Nephron (organoid): ENCODE measurements at regions not wholly inside any gene's neighbourhood (a gene's known extent, or its start where the extent isn't known, plus 50 kb on each side); places are given as distances from the start of the nearest gene placed in this dataset.
A peak's percentile ranks its signal among the peaks of the same experiment; 100 is the strongest.

ENCODE experiments used
- H3K27ac Mint-ChIP-seq, 3 experiments: 2 replicates each; pipeline ENCODE4 v1.8.0; 2020; ENCODE audit warnings: mixed read lengths in 3 of 3, mild to moderate bottlenecking in 2 of 3, moderate library complexity in 1 of 3
- H3K27me3 Mint-ChIP-seq: 2 replicates; pipeline ENCODE4 v1.8.0; 2021; ENCODE audit warnings: low read depth, mild to moderate bottlenecking, moderate library complexity, mixed read lengths
- H3K36me3 Mint-ChIP-seq: 2 replicates; pipeline ENCODE4 v1.8.0; 2020; ENCODE audit warnings: low read depth, mixed read lengths
- H3K4me1 Mint-ChIP-seq: 2 replicates; pipeline ENCODE4 v1.8.0; 2020; ENCODE audit warnings: mixed read lengths
- H3K4me3 Mint-ChIP-seq, 3 experiments: 2 replicates each; pipeline ENCODE4 v1.8.0; 2020; ENCODE audit warnings: mild to moderate bottlenecking in 3 of 3, mixed read lengths in 3 of 3, moderate library complexity in 2 of 3
- H3K9me3 Mint-ChIP-seq: 2 replicates; pipeline ENCODE4 v1.8.0; 2020; ENCODE audit warnings: mixed read lengths
- TF ChIP-seq, protein P1 (sequence below), 3 experiments: fragments of 200-600 bp; sonication (generic); IDR thresholded peaks; one replicate each; pipeline ENCODE4 v1.5.0; 2021; ENCODE audit warnings: antibody characterized with exemption in 3 of 3; ENCODE audit not compliant: unreplicated experiment in 3 of 3

DNA sequence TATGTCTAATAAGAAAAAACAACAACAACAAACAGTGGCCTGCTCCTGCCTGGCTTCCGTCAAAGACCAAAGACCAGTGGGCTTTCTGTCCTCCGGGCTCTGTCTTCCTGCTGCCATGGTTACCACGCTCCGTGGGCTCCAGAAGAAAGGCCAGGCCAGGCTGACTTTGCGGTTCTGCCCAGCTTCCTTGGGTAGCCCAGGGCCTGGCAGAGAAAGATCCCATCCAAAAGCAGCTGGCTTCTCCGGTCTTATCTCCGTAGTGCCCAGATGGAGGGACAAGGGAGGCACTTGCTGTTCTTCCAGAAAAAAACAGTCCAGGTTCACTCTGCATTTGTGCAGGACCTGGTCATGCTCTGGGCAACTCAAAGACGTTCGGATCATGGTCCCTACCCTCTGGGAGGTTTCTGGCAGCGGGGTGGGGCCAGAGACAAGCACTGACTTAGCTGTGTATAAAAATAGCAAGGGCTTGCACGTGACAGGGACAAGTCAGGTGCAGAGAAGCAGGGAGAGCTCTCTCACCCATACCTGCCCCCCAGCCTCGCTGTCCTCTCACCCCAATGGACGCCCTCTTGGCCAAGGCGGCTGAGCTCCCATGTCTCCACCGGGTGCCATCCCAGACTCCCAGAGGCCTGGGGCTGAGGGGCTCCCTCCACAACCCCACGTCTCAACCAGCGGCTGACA, 212.2 kb downstream of the C9orf50 start:
- TF ChIP-seq, protein P1, sequence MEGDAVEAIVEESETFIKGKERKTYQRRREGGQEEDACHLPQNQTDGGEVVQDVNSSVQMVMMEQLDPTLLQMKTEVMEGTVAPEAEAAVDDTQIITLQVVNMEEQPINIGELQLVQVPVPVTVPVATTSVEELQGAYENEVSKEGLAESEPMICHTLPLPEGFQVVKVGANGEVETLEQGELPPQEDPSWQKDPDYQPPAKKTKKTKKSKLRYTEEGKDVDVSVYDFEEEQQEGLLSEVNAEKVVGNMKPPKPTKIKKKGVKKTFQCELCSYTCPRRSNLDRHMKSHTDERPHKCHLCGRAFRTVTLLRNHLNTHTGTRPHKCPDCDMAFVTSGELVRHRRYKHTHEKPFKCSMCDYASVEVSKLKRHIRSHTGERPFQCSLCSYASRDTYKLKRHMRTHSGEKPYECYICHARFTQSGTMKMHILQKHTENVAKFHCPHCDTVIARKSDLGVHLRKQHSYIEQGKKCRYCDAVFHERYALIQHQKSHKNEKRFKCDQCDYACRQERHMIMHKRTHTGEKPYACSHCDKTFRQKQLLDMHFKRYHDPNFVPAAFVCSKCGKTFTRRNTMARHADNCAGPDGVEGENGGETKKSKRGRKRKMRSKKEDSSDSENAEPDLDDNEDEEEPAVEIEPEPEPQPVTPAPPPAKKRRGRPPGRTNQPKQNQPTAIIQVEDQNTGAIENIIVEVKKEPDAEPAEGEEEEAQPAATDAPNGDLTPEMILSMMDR (IDR thresholded peaks at IDR 0.05; ENCODE audit: unreplicated experiment in 3 of 3), result no peak
- Mint-ChIP-seq H3K4me1 (peaks cover 54% of the 10 kb centered on the region), H3K9me3 (peaks cover 9% of the 10 kb centered on the region), H3K27me3 (peaks cover 11% of the 10 kb centered on the region), H3K4me3 (no peak overlapping the region), H3K36me3 (peaks cover 7% of the 10 kb centered on the region), H3K27ac (peak overlapping the region; percentile 83 to 88 (median 86))

GRCh38 chr9:129407905-129408452, 212.9 kb downstream of the C9orf50 start:
- H3K27me3 Mint-ChIP-seq, result peaks cover 11% of the 10 kb centered on the region
- H3K36me3 Mint-ChIP-seq, result peaks cover 7% of the 10 kb centered on the region
- H3K4me1 Mint-ChIP-seq, result peaks cover 58% of the 10 kb centered on the region
- TF ChIP-seq, protein P1 (IDR thresholded peaks at IDR 0.05; ENCODE audit: unreplicated experiment in 3 of 3), result no peak
- H3K27ac Mint-ChIP-seq, result peak overlapping the region; percentile 83 to 96 (median 86)
- peaks cover 9% of the 10 kb centered on the region for H3K9me3 Mint-ChIP-seq
- H3K4me3 Mint-ChIP-seq, result no peak overlapping the region

DNA sequence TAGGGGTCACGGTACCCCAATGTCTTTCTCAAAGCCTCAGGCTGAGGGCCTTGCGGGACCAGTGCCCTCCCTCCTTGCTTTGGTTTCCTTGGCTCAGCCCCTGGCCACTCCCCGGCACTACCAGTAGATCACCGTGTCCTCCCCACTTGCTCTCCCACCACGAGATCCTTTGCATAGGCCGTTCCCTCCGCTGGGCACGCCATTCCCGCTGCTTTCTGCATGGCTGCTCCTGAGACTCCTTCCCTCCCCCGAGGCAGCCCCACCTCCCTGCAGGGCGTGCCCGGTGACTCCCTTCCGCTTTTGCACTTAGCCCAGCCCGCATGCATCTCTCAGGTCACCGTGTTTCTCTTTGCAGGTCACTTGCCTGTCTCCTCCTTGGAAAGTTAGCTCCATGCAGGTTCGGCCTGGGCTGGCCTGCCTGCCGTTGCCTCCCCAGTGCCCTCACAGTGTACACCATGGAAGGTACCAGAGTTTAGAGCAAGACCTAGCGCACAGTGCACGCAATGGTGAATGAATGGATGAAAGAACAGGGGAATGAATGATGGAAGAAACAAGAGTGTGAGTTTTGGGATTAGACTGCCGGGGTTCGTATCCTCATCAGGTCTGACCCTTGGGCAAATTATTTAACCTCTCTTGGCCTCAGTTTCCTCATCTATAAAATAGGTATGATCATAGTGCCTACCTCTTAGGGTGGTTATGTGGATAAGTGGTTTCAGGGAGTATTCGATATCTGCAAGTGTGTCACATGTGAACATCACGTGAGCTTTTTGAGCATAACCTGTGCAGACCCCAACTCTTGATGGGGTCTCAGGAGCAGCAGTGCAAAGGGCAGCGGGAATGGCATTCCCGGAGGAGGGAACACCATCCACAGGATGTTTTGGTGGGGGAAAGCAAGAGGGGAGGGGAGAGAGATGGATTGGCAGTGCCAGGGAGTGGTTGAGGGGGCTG, 214.3 kb downstream of the C9orf50 start:
- Mint-ChIP-seq H3K27me3 (peaks cover 11% of the 10 kb centered on the region), H3K4me1 (peaks cover 61% of the 10 kb centered on the region), H3K9me3 (peaks cover 9% of the 10 kb centered on the region), H3K27ac (peak overlapping the region; percentile 83 to 96 (median 86)), H3K36me3 (peaks cover 7% of the 10 kb centered on the region), H3K4me3 (peak overlapping the region; percentile 24 to 43 (median 35))
- TF ChIP-seq, protein P1 (IDR thresholded peaks at IDR 0.05; ENCODE audit: unreplicated experiment in 3 of 3), result no peak

DNA sequence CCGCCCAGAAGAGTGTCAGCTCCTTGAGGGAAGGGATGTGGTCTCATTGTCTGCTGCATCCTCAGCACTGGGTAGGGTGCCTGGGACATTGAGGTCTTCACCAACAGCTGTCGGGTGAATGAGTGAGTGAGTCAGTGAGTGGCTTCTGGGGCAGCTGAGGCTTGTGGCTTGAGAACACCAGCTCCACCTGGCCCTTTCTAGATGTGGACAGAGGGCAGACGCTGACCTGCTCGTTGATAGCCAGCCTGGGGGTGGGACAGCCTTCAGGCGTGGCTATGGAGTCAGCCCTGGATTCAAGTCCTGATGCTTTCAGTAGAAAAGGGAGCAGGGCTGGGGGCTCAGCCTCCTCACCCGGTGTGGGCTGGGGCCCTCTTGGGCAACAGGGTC, 215.1 kb downstream of the C9orf50 start:
- TF ChIP-seq, protein P1 (IDR thresholded peaks at IDR 0.05; ENCODE audit: unreplicated experiment in 3 of 3), result no peak
- H3K27ac Mint-ChIP-seq, result peak overlapping the region; percentile 83 to 96 (median 86)
- peaks cover 6% of the 10 kb centered on the region for H3K36me3 Mint-ChIP-seq
- H3K4me1 Mint-ChIP-seq, result peaks cover 60% of the 10 kb centered on the region
- peaks cover 11% of the 10 kb centered on the region for H3K27me3 Mint-ChIP-seq
- H3K4me3 Mint-ChIP-seq, result no peak overlapping the region
- peaks cover 8% of the 10 kb centered on the region for H3K9me3 Mint-ChIP-seq

- TF ChIP-seq, protein P1 (IDR thresholded peaks at IDR 0.05; ENCODE audit: unreplicated experiment in 3 of 3), result no peak
- Mint-ChIP-seq H3K27me3 (peaks cover 8% of the 10 kb centered on the region), H3K27ac (peak overlapping the region; percentile 35 to 96 (median 83))
Measured at GRCh38 chr9:129405089-129405826, 215.6 kb downstream of the C9orf50 start.

More at GRCh38 chr9:129405089-129405826, 215.6 kb downstream of the C9orf50 start:
- no peak overlapping the region for H3K4me3 Mint-ChIP-seq
- peaks cover under 1% of the 10 kb centered on the region for H3K36me3 Mint-ChIP-seq
- H3K4me1 Mint-ChIP-seq, result peaks cover 55% of the 10 kb centered on the region
- peaks cover 3% of the 10 kb centered on the region for H3K9me3 Mint-ChIP-seq
